A673 (cell line): ENCODE measurements at regions not wholly inside any gene's neighbourhood (a gene's known extent, or its start where the extent isn't known, plus 50 kb on each side); places are given as distances from the start of the nearest gene placed in this dataset.
"Not testable (repeated sequence)": the region's sequence is repeated elsewhere in the genome, so short reads cannot be mapped to it uniquely, and the experiment has no call there.

Source experiments
- BruUV-seq: library from RNA; stranded (reverse); fragments of 400-500 nt; replicated peaks from 2 replicates; lab custom pipeline; 2021; lab: Mats Ljungman, UMichigan
- CTCF ChIA-PET: fragments of 300-600 bp; sonication (Branson Sonifier 250); formaldehyde crosslinking; loops from one replicate; lab custom pipeline; 2022; ENCODE audit warnings: antibody characterized with exemption; lab: Charles Lee
- POLR2A ChIA-PET: fragments of 300-600 bp; sonication (Branson Sonifier 250); formaldehyde crosslinking; loops from one replicate; lab custom pipeline; 2022; ENCODE audit warnings: antibody characterized with exemption; ENCODE audit not compliant: low non-redundant PET; lab: Charles Lee
- DNase-seq: peaks from one replicate; pipeline ENCODE4 v3.0.0-alpha.2; 2015; ENCODE audit warnings: low spot score
- H3K27ac ChIP-seq: fragments of 200-600 bp; sonication (generic); 2 replicates; pipeline ENCODE4 v1.5.1; 2016; ENCODE audit warnings: mixed run types, low read depth, mild to moderate bottlenecking, mixed read lengths, antibody characterized with exemption, low read length; ENCODE audit not compliant: poor library complexity, severe bottlenecking
- H3K27me3 ChIP-seq: fragments of 200-600 bp; sonication (generic); replicated peaks from 2 replicates; pipeline ENCODE4 v1.6.1; 2017; ENCODE audit warnings: mixed run types, low read depth, mild to moderate bottlenecking, mixed read lengths, antibody characterized with exemption, low read length; ENCODE audit not compliant: insufficient read depth, poor library complexity
- H3K36me3 ChIP-seq: fragments of 200-600 bp; sonication (generic); 2 replicates; pipeline ENCODE4 v1.6.1; 2016; ENCODE audit warnings: mixed run types, mild to moderate bottlenecking, mixed read lengths, antibody characterized with exemption, low read length; ENCODE audit not compliant: insufficient read depth, poor library complexity, severe bottlenecking
- H3K4me1 ChIP-seq: fragments of 200-600 bp; sonication (generic); 2 replicates; pipeline ENCODE4 v1.6.1; 2017; ENCODE audit warnings: mixed run types, mild to moderate bottlenecking, mixed read lengths, antibody characterized with exemption, low read length; ENCODE audit not compliant: insufficient read depth, poor library complexity, severe bottlenecking
- H3K4me3 ChIP-seq: fragments of 200-600 bp; sonication (generic); 2 replicates; pipeline ENCODE4 v1.5.1; 2016; ENCODE audit warnings: low read depth, mixed run types, mild to moderate bottlenecking, mixed read lengths, low read length; ENCODE audit not compliant: poor library complexity, severe bottlenecking
- H3K9me3 ChIP-seq: fragments of 200-600 bp; sonication (generic); 2 replicates; pipeline ENCODE4 v1.6.1; 2016; ENCODE audit warnings: mixed run types, low read depth, mild to moderate bottlenecking, mixed read lengths, antibody characterized with exemption, low read length; ENCODE audit not compliant: poor library complexity, severe bottlenecking
- intact Hi-C: fragments of 100-400 bp; cut with micrococcal nuclease; formaldehyde crosslinking; loops from one replicate; pipeline ENCODE4 v1.10.0; 2022; ENCODE audit not compliant: unreplicated experiment

- BruUV-seq, CTCF ChIA-PET, H3K36me3 ChIP-seq, H3K4me3 ChIP-seq, H3K27ac ChIP-seq, H3K4me1 ChIP-seq, POLR2A ChIA-PET, DNase-seq, intact Hi-C loops, H3K27me3 ChIP-seq: not testable (repeated sequence)
- peaks cover 78% of the 10 kb centered on the region for H3K9me3 ChIP-seq
These were observed 138.8 kb upstream of the TPTE start for GRCh38 chr21:10382580-10382979.

- POLR2A ChIA-PET, BruUV-seq, H3K27me3 ChIP-seq, H3K36me3 ChIP-seq, DNase-seq, H3K4me3 ChIP-seq, H3K27ac ChIP-seq, intact Hi-C loops, H3K4me1 ChIP-seq, CTCF ChIA-PET: not testable (repeated sequence)
- H3K9me3 ChIP-seq, result peaks cover 82% of the 10 kb centered on the region
These were observed 137.8 kb upstream of the TPTE start for GRCh38 chr21:10383571-10383970.

- H3K27ac ChIP-seq, POLR2A ChIA-PET, H3K36me3 ChIP-seq, H3K27me3 ChIP-seq, H3K4me3 ChIP-seq, H3K4me1 ChIP-seq, BruUV-seq, CTCF ChIA-PET, intact Hi-C loops, DNase-seq: not testable (repeated sequence)
- H3K9me3 ChIP-seq, result peaks cover 79% of the 10 kb centered on the region
These were observed 137.0 kb upstream of the TPTE start for GRCh38 chr21:10384304-10384861.

GRCh38 chr21:10385202-10385601 is 136.2 kb upstream of the TPTE start:
- H3K36me3 ChIP-seq, BruUV-seq, DNase-seq, intact Hi-C loops, H3K27ac ChIP-seq, H3K4me1 ChIP-seq, H3K27me3 ChIP-seq, POLR2A ChIA-PET, H3K4me3 ChIP-seq, CTCF ChIA-PET: not testable (repeated sequence)
- H3K9me3 ChIP-seq, result peaks cover 72% of the 10 kb centered on the region

GRCh38 chr21:10385898-10386527 is 135.4 kb upstream of the TPTE start:
- POLR2A ChIA-PET, H3K27me3 ChIP-seq, DNase-seq, H3K27ac ChIP-seq, H3K4me1 ChIP-seq, CTCF ChIA-PET, BruUV-seq, H3K4me3 ChIP-seq, H3K36me3 ChIP-seq, intact Hi-C loops: not testable (repeated sequence)
- H3K9me3 ChIP-seq, result peaks cover 67% of the 10 kb centered on the region

- H3K27ac ChIP-seq, intact Hi-C loops, H3K4me3 ChIP-seq, H3K4me1 ChIP-seq, H3K27me3 ChIP-seq, DNase-seq, BruUV-seq, POLR2A ChIA-PET, H3K36me3 ChIP-seq, CTCF ChIA-PET: not testable (repeated sequence)
- peaks cover 52% of the 10 kb centered on the region for H3K9me3 ChIP-seq
These were observed 133.5 kb upstream of the TPTE start for GRCh38 chr21:10387692-10388450.

- intact Hi-C loops, POLR2A ChIA-PET, H3K36me3 ChIP-seq, H3K27ac ChIP-seq, CTCF ChIA-PET, H3K4me1 ChIP-seq, H3K27me3 ChIP-seq, DNase-seq, BruUV-seq, H3K4me3 ChIP-seq: not testable (repeated sequence)
- peaks cover 47% of the 10 kb centered on the region for H3K9me3 ChIP-seq
These were observed 132.8 kb upstream of the TPTE start for GRCh38 chr21:10388625-10389024.
